ENCODE measurements at regions not wholly inside any gene's neighbourhood (a gene's known extent, or its start where the extent isn't known, plus 50 kb on each side); places are given as distances from the start of the nearest gene placed in this dataset.

- no peak for DNase-seq (ENCODE audit: low read depth in 1 of 2, low spot score in 1 of 2)
- Histone ChIP-seq H3K27me3 (ENCODE audit: insufficient read depth, poor library complexity, severe bottlenecking) (peaks cover 3% of the 10 kb centered on the region), H3K27ac (replicated peaks) (no peak overlapping the region), H3K4me3 (replicated peaks; ENCODE audit: insufficient read depth, low read length) (no peak overlapping the region)
- TF ChIP-seq REST (IDR thresholded peaks at IDR 0.05; ENCODE audit: insufficient replicate concordance, low read depth) (no peak), POLR2AphosphoS5 (IDR thresholded peaks at IDR 0.05; ENCODE audit: low read depth) (no peak), GABPA (IDR thresholded peaks at IDR 0.05; ENCODE audit: low read depth) (no peak), SPI1 (IDR thresholded peaks at IDR 0.05; ENCODE audit: borderline replicate concordance, low read depth) (no peak), CTCF (IDR thresholded peaks at IDR 0.05; ENCODE audit: insufficient read depth, low read length) (no peak)
Observed at GRCh38 chr4:1563241-1563640, 120.9 kb downstream of the FAM53A start.

GRCh38 chr4:1562771-1563170 lies 121.3 kb downstream of the FAM53A start:
- TF ChIP-seq POLR2AphosphoS5 (IDR thresholded peaks at IDR 0.05; ENCODE audit: low read depth) = no peak
- DNase-seq (ENCODE audit: low read depth in 1 of 2, low spot score in 1 of 2) = no peak
- Histone ChIP-seq H3K27me3 (ENCODE audit: insufficient read depth, poor library complexity, severe bottlenecking) (peaks cover 5% of the 10 kb centered on the region), H3K27ac (replicated peaks) (no peak overlapping the region), H3K4me3 (replicated peaks; ENCODE audit: insufficient read depth, low read length) (no peak overlapping the region)

- peaks cover 3% of the 10 kb centered on the region for H3K27me3 ChIP-seq (ENCODE audit: insufficient read depth, poor library complexity, severe bottlenecking)
- TF ChIP-seq REST (IDR thresholded peaks at IDR 0.05; ENCODE audit: insufficient replicate concordance, low read depth) = no peak
- H3K27ac ChIP-seq (replicated peaks) = no peak overlapping the region
- DNase-seq (ENCODE audit: low read depth in 1 of 2, low spot score in 1 of 2) = no peak
- no peak overlapping the region for H3K4me3 ChIP-seq (replicated peaks; ENCODE audit: insufficient read depth, low read length)
Observed at GRCh38 chr4:1562371-1562770, 121.7 kb downstream of the FAM53A start.

- Histone ChIP-seq H3K27me3 (ENCODE audit: insufficient read depth, poor library complexity, severe bottlenecking) (peaks cover 10% of the 10 kb centered on the region), H3K27ac (replicated peaks) (no peak overlapping the region), H3K4me3 (replicated peaks; ENCODE audit: insufficient read depth, low read length) (no peak overlapping the region)
- no peak for TF ChIP-seq CTCF (IDR thresholded peaks at IDR 0.05; ENCODE audit: insufficient read depth, low read length)
- no peak for TF ChIP-seq REST (IDR thresholded peaks at IDR 0.05; ENCODE audit: insufficient replicate concordance, low read depth)
- TF ChIP-seq GABPA (IDR thresholded peaks at IDR 0.05; ENCODE audit: low read depth) = no peak
- TF ChIP-seq POLR2AphosphoS5 (IDR thresholded peaks at IDR 0.05; ENCODE audit: low read depth) = no peak
- no peak for TF ChIP-seq SPI1 (IDR thresholded peaks at IDR 0.05; ENCODE audit: borderline replicate concordance, low read depth)
- no peak for DNase-seq (ENCODE audit: low read depth in 1 of 2, low spot score in 1 of 2)
Observed at GRCh38 chr4:1561286-1561990, 122.7 kb downstream of the FAM53A start.
